A549 (cell line): ENCODE measurements at regions not wholly inside any gene's neighbourhood (a gene's known extent, or its start where the extent isn't known, plus 50 kb on each side); places are given as distances from the start of the nearest gene placed in this dataset.
A peak's percentile ranks its signal among the peaks of the same experiment; 100 is the strongest.

Experiments used
- ATAC-seq, 2 experiments: fragments of 200-7000 bp in 1 of 2; fragments of >200 bp in 1 of 2; cut with Nextera tagmentation in 1 of 2; cut with Tn5 transposase in 1 of 2; 3 replicates each; pipeline versions ENCODE4 v1.8.0 to v1.9.1; 2018 to 2020; ENCODE audit warnings: mild to moderate bottlenecking in 1 of 2, moderate library complexity in 1 of 2
- CTCF ChIA-PET: fragments of 300-600 bp; sonication (Branson Sonifier 250); formaldehyde crosslinking; extraction: SDS; loops from one replicate; lab custom pipeline; 2021; ENCODE audit warnings: antibody characterized with exemption, inconsistent platforms; lab: Yijun Ruan, JAX
- POLR2A ChIA-PET: fragments of 350-600 bp; formaldehyde crosslinking; extraction: SDS; loops from one replicate; lab custom pipeline; 2021; ENCODE audit warnings: antibody characterized with exemption, inconsistent platforms; lab: Yijun Ruan, JAX
- DNase-seq, 2 experiments: peaks; one replicate each; pipeline versions ENCODE4 v3.0.0 to v3.0.0-alpha.2; 2011 to 2016; ENCODE audit warnings: low read depth in 1 of 2, low spot score in 1 of 2
- FAIRE-seq: peaks from 2 replicates; lab custom pipeline; 2011; peaks lifted over from hg19 to GRCh38; lab: Jason Lieb, UNC
- H3K27ac ChIP-seq, 2 experiments: fragments of >200 bp; sonication (Bioruptor Twin); formaldehyde crosslinking; 3 replicates each; pipeline ENCODE4 v1.5.1; 2016 to 2017
- H3K4me1 ChIP-seq: fragments of >200 bp; sonication (Bioruptor Twin); formaldehyde crosslinking; 3 replicates; pipeline ENCODE4 v1.6.1; 2016
- H3K4me2 ChIP-seq: fragments of >200 bp; sonication (Bioruptor Twin); formaldehyde crosslinking; 3 replicates; pipeline ENCODE4 v1.6.1; 2016
- H3K4me3 ChIP-seq: fragments of >200 bp; sonication (Bioruptor Twin); formaldehyde crosslinking; 3 replicates; pipeline ENCODE4 v1.5.1; 2016
- H3K9me3 ChIP-seq: fragments of >200 bp; sonication (Bioruptor Twin); formaldehyde crosslinking; 3 replicates; pipeline ENCODE4 v1.6.1; 2016
- ATOH8 ChIP-seq: fragments of 250-450 bp; sonication (Bioruptor Pico); IDR thresholded peaks from 2 replicates; pipeline ENCODE4 v1.5.0; 2020; ENCODE audit warnings: low read depth, mild to moderate bottlenecking, moderate library complexity
- CBX2 ChIP-seq: fragments of 200-600 bp; sonication (generic); IDR thresholded peaks from 2 replicates; pipeline ENCODE4 v1.6.1; 2016; ENCODE audit warnings: low read depth, mild to moderate bottlenecking, borderline replicate concordance
- E2F6 ChIP-seq: IDR thresholded peaks from 2 replicates; pipeline ENCODE4 v1.6.1; 2012; ENCODE audit warnings: low read depth, borderline replicate concordance
- EP300 ChIP-seq, 2 experiments: fragments of >200 bp; sonication (Bioruptor Twin); formaldehyde crosslinking; IDR thresholded peaks; 2 replicates in 1 of 2; 3 replicates in 1 of 2; pipeline ENCODE4 v1.6.1; 2016 to 2017
- FOSB ChIP-seq: fragments of 250-450 bp; sonication (Bioruptor Pico); IDR thresholded peaks from 2 replicates; pipeline ENCODE4 v1.5.0; 2020; ENCODE audit warnings: mild to moderate bottlenecking, moderate library complexity
- HES2 ChIP-seq: fragments of >200 bp; sonication (Bioruptor Twin); formaldehyde crosslinking; IDR thresholded peaks from 2 replicates; pipeline ENCODE4 v1.6.1; 2016
- HMGXB4 ChIP-seq: fragments of 250-450 bp; sonication (Bioruptor Pico); IDR thresholded peaks from 2 replicates; pipeline ENCODE4 v1.5.0; 2021; ENCODE audit warnings: mild to moderate bottlenecking, moderate library complexity, borderline replicate concordance
- HOXB13 ChIP-seq: fragments of 250-450 bp; sonication (Bioruptor Pico); IDR thresholded peaks from 2 replicates; pipeline ENCODE4 v1.5.0; 2020; ENCODE audit warnings: low read depth, mild to moderate bottlenecking, moderate library complexity
- HOXB5 ChIP-seq: fragments of 250-450 bp; sonication (Bioruptor Pico); IDR thresholded peaks from 2 replicates; pipeline ENCODE4 v1.5.0; 2020; ENCODE audit warnings: mild to moderate bottlenecking, moderate library complexity
- JUNB ChIP-seq: fragments of >200 bp; sonication (Bioruptor Twin); formaldehyde crosslinking; IDR thresholded peaks from 2 replicates; pipeline ENCODE4 v1.6.1; 2016
- KDM5A ChIP-seq: fragments of 200-600 bp; sonication (generic); IDR thresholded peaks from 2 replicates; pipeline ENCODE4 v1.6.1; 2016; ENCODE audit warnings: antibody characterized with exemption, mild to moderate bottlenecking
- MAFK ChIP-seq: fragments of 450-650 bp; IDR thresholded peaks from 2 replicates; pipeline ENCODE4 v1.6.1; 2014; ENCODE audit not compliant: partially characterized antibody
- NFE2L2 ChIP-seq: fragments of 150-350 bp; conservative IDR thresholded peaks from 2 replicates; pipeline ENCODE4 v1.6.1; 2014; ENCODE audit warnings: low read length
- NR3C1 ChIP-seq: fragments of >200 bp; sonication (Bioruptor Twin); formaldehyde crosslinking; IDR thresholded peaks from 3 replicates; pipeline ENCODE4 v1.6.1; 2017
- POLR2AphosphoS2 ChIP-seq: conservative IDR thresholded peaks from 2 replicates; pipeline ENCODE4 v1.6.1; 2012; ENCODE audit warnings: low read length, improper control_type of control experiment, inconsistent platforms
- RAD21 ChIP-seq, 2 experiments: fragments of >200 bp in 1 of 2; sonication (Bioruptor Twin) in 1 of 2; formaldehyde crosslinking in 1 of 2; IDR thresholded peaks in 1 of 2; conservative IDR thresholded peaks in 1 of 2; 2 replicates in 1 of 2; 3 replicates in 1 of 2; pipeline ENCODE4 v1.6.1; 2012 to 2018; ENCODE audit warnings: inconsistent platforms in 1 of 2
- REST ChIP-seq: fragments of 200-600 bp; sonication (generic); IDR thresholded peaks from 2 replicates; pipeline ENCODE4 v1.6.1; 2016; ENCODE audit warnings: antibody characterized with exemption, mild to moderate bottlenecking, moderate library complexity
- SMC3 ChIP-seq: fragments of >200 bp; sonication (Bioruptor Twin); formaldehyde crosslinking; IDR thresholded peaks from 3 replicates; pipeline ENCODE4 v1.6.1; 2018; ENCODE audit warnings: inconsistent platforms
- SREBF2 ChIP-seq: fragments of 450-650 bp; IDR thresholded peaks from 2 replicates; pipeline ENCODE4 v1.6.1; 2014; ENCODE audit warnings: mild to moderate bottlenecking, moderate library complexity
- TP53 ChIP-seq: fragments of 250-450 bp; sonication (Bioruptor Pico); IDR thresholded peaks from 2 replicates; pipeline ENCODE4 v1.5.0; 2021; ENCODE audit warnings: mild to moderate bottlenecking, moderate library complexity
- ZC3H11A ChIP-seq: fragments of 450-650 bp; IDR thresholded peaks from 2 replicates; pipeline ENCODE4 v1.6.1; 2014; ENCODE audit warnings: antibody characterized with exemption, mild to moderate bottlenecking
- ZSCAN20 ChIP-seq: fragments of 250-450 bp; sonication (Bioruptor Pico); IDR thresholded peaks from 2 replicates; pipeline ENCODE4 v1.8.0; 2022; ENCODE audit warnings: mild to moderate bottlenecking, moderate library complexity
- WGBS: methylation state at CpG from one replicate; pipeline ENCODE4 v1.1.6; 2017; ENCODE audit errors: missing lambda C conversion rate; 5-methylcytosine and 5-hydroxymethylcytosine counted together

GRCh38 chr1:78232630-78233029 lies 186.9 kb downstream of the GIPC2 start:
- no peak for TF ChIP-seq ATOH8 (CRISPR knock-in tag)
- TF ChIP-seq MAFK = peak; percentile 27
- CTCF ChIA-PET = no interaction called here
- Histone ChIP-seq H3K4me2 (no peak overlapping the region), H3K4me3 (no peak overlapping the region), H3K4me1 (no peaks in the 10 kb centered on the region), H3K27ac (no peak overlapping the region), H3K9me3 (no peaks in the 10 kb centered on the region)
- FAIRE-seq = no peak
- POLR2A ChIA-PET = no interaction called here
- DNase-seq = no peak
- ATAC-seq = no peak

- Histone ChIP-seq H3K4me2 (no peak overlapping the region), H3K4me3 (no peak overlapping the region), H3K4me1 (no peaks in the 10 kb centered on the region), H3K9me3 (no peaks in the 10 kb centered on the region), H3K27ac (no peak overlapping the region)
- DNase-seq = no peak
- CTCF ChIA-PET = no interaction called here
- ATAC-seq = no peak
- 17% methylated on average over 3 of the region's 3 CpGs for WGBS
- POLR2A ChIA-PET = no interaction called here
- FAIRE-seq = no peak
- no peak for TF ChIP-seq RAD21 (conservative IDR thresholded peaks at IDR 0.05 in 1 of 2, IDR thresholded peaks at IDR 0.05 in 1 of 2)
- no peak for TF ChIP-seq ZSCAN20 (CRISPR knock-in tag)
- no peak for TF ChIP-seq JUNB
These were observed 188.7 kb downstream of the GIPC2 start for GRCh38 chr1:78234496-78234895.

- Histone ChIP-seq H3K4me3 (no peak overlapping the region), H3K9me3 (no peaks in the 10 kb centered on the region), H3K4me2 (no peak overlapping the region), H3K27ac (no peak overlapping the region)
- ChIA-PET POLR2A (no interaction called here), CTCF (no interaction called here)
- DNase-seq = no peak
- ATAC-seq = no peak
- no peak for TF ChIP-seq HOXB13 (CRISPR knock-in tag)
- TF ChIP-seq HOXB5 = no peak
- TF ChIP-seq MAFK = no peak
- TF ChIP-seq ZC3H11A = no peak
- TF ChIP-seq POLR2AphosphoS2 = no peak
- no peak for TF ChIP-seq ZSCAN20 (CRISPR knock-in tag)
- no peak for TF ChIP-seq KDM5A
- no peak for TF ChIP-seq SREBF2
- TF ChIP-seq SMC3 = no peak
- no peak for TF ChIP-seq NR3C1
- no peak for TF ChIP-seq REST
- no peak for TF ChIP-seq TP53 (CRISPR knock-in tag)
- TF ChIP-seq HMGXB4 (CRISPR knock-in tag) = no peak
- no peak for TF ChIP-seq EP300 (IDR thresholded peaks at IDR 0.05)
- no peak for TF ChIP-seq NFE2L2
- TF ChIP-seq E2F6 = no peak
- TF ChIP-seq HES2 = no peak
- TF ChIP-seq FOSB (CRISPR knock-in tag) = no peak
- TF ChIP-seq CBX2 = no peak
- TF ChIP-seq, all 56 proteins: peak for 0
- H3K4me1 ChIP-seq = no peaks in the 10 kb centered on the region
- WGBS = 77% methylated on average over 1 of the region's 1 CpG
- FAIRE-seq = no peak
These were observed 190.9 kb downstream of the GIPC2 start for GRCh38 chr1:78236716-78237115.
